ENCODE measurements at regions not wholly inside any gene's neighbourhood (a gene's known extent, or its start where the extent isn't known, plus 50 kb on each side); places are given as distances from the start of the nearest gene placed in this dataset.

DNA sequence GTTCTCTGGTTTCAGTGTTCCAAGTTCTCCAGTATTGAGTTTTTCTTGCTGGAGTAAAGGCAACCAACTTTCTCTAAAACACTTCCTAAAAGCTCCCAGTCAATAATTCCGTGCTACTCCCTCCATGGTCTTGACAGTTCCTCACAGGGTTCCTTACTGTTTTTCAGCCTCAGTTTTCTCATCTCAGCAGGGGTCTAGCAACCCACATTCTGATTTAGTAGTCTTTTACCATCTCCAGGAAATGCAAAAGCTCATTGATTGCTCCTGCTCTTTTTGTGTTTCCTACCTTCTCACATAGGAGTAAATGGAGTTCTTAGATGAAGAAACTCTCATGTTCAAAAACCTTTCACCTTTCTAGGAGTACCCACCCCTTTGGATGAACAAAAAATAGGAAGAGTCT is 978.8 kb upstream of the POU3F3 start:
- TF ChIP-seq, protein P1, sequence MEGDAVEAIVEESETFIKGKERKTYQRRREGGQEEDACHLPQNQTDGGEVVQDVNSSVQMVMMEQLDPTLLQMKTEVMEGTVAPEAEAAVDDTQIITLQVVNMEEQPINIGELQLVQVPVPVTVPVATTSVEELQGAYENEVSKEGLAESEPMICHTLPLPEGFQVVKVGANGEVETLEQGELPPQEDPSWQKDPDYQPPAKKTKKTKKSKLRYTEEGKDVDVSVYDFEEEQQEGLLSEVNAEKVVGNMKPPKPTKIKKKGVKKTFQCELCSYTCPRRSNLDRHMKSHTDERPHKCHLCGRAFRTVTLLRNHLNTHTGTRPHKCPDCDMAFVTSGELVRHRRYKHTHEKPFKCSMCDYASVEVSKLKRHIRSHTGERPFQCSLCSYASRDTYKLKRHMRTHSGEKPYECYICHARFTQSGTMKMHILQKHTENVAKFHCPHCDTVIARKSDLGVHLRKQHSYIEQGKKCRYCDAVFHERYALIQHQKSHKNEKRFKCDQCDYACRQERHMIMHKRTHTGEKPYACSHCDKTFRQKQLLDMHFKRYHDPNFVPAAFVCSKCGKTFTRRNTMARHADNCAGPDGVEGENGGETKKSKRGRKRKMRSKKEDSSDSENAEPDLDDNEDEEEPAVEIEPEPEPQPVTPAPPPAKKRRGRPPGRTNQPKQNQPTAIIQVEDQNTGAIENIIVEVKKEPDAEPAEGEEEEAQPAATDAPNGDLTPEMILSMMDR (IDR thresholded peaks at IDR 0.05; ENCODE audit: insufficient read depth, low read length, poor library complexity, severe bottlenecking): no peak
- no peak for TF ChIP-seq EZH2phosphoT487 (conservative IDR thresholded peaks at IDR 0.05; ENCODE audit: low read length)
